Adrenal gland (tissue), 9 donors: ENCODE measurements at regions not wholly inside any gene's neighbourhood (a gene's known extent, or its start where the extent isn't known, plus 50 kb on each side); places are given as distances from the start of the nearest gene placed in this dataset.
"Not testable (repeated sequence)": the region's sequence is repeated elsewhere in the genome, so short reads cannot be mapped to it uniquely, and the experiment has no call there.

Source experiments
- DNase-seq, 7 donors: peaks; one replicate each; pipeline ENCODE4 v3.0.0-alpha.2; 2019 to 2020
- H3K27ac ChIP-seq, 5 donors: fragments of 200-600 bp; sonication (generic) in 4 of 5; 1 replicate in 3 of 5; 2 replicates in 2 of 5; pipeline versions ENCODE4 v1.5.1 to v1.8.0; 2016 to 2020; ENCODE audit warnings: mild to moderate bottlenecking in 1 of 5
- H3K27me3 ChIP-seq: fragments of 200-600 bp; 2 replicates; pipeline ENCODE4 v1.8.0; 2021
- H3K36me3 ChIP-seq, 2 donors: fragments of 200-600 bp; replicated peaks in 1 of 2; 1 replicate in 1 of 2; 2 replicates in 1 of 2; pipeline versions ENCODE4 v1.5.1 to v1.8.0; 2018 to 2022
- H3K4me1 ChIP-seq, 2 donors: fragments of 200-600 bp; replicated peaks in 1 of 2; 1 replicate in 1 of 2; 2 replicates in 1 of 2; pipeline versions ENCODE4 v1.5.1 to v1.8.0; 2018 to 2021
- H3K4me3 ChIP-seq, 4 donors: fragments of 200-600 bp; sonication (generic) in 3 of 4; one replicate each; pipeline ENCODE4 v1.5.1; 2016 to 2018
- H3K9me3 ChIP-seq, 3 donors: fragments of 200-600 bp; sonication (generic) in 1 of 3; replicated peaks in 1 of 3; 1 replicate in 2 of 3; 2 replicates in 1 of 3; pipeline versions ENCODE4 v1.5.1 to v1.8.0; 2016 to 2021
- POLR2A ChIP-seq, 2 donors: fragments of 450-650 bp; IDR thresholded peaks; one replicate each; pipeline ENCODE4 v1.6.1; 2017; ENCODE audit warnings: antibody characterized with exemption in 2 of 2, mild to moderate bottlenecking in 2 of 2, moderate library complexity in 1 of 2
- WGBS, 4 donors: extraction: QIAGEN DNeasy Blood & Tissue Kit in 2 of 4; methylation state at CpG; one replicate each; pipeline versions ENCODE4 v1.1.5 to v1.1.7; 2013 to 2017; 5-methylcytosine and 5-hydroxymethylcytosine counted together
- intact Hi-C, 2 donors: fragments of 100-400 bp; cut with DNase I; formaldehyde crosslinking; loops; one replicate each; pipeline versions ENCODE4 v1.14.1 to v1.15.0; 2022 to 2023
- TF ChIP-seq, protein P1 (sequence below), 6 experiments: fragments of 450-650 bp in 4 of 6; fragments of 200-600 bp in 2 of 6; sonication (generic) in 1 of 6; IDR thresholded peaks; 1 replicate in 5 of 6; 2 replicates in 1 of 6; pipeline versions ENCODE4 v1.5.1 to v1.8.0; 2016 to 2021; ENCODE audit warnings: antibody characterized with exemption in 6 of 6, mild to moderate bottlenecking in 2 of 6, moderate library complexity in 1 of 6
- donor health status: healthy with polysubstance abuse.
- donor health status: Bipolar disorder and iron deficiency.
- donor health status: DM: yes; HTN: yes; CAD: no.
- donor health status: DM: no; HTN: no; CAD: no.
- donor health status: DM: no; HTN: no; CAD: no.

DNA sequence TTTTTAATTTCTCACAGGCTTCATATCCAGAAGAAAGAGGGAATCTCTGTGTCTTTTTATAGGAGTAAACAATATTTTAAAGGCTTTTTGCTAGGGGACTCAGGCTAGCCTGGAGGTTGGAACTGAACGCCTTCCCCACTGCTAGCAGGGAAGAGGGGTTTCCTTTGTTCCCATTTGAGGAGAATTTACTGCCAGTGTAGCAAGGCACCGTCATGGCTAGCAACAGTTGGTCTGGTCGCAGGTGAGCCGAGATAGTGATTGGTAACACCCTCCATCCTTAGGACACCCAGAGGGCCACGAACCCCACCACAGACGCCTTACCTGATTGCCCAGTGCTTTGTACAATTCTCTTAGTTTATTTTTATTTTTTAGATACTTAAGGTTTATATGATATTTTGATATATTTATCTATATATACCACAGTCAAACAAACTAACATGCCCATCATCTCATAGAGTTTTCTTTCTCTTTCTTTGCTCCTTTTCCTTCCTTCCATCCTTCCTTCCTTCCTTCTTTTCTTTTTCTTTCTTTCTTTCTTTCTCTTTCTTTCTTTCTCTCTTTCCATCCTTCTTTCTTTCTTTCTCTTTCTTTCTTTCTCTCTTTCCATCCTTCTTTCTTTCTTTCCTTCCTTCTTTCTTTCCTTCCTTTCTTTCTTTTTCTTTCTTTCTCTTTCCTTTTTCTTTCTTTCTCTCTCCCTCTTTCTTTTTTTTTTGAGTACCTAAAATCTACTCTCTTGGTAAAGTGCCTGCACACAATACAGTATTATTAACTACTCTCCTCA is 219.0 kb upstream of the AKR1E2 start:
- intact Hi-C loops = no loop called here
- no peak for DNase-seq
- no peaks in the 10 kb centered on the region for H3K36me3 ChIP-seq
- WGBS, 4 donors = 81 to 88% (median 82%) methylated on average over 6 of the region's 6 CpGs
- H3K4me1 ChIP-seq = no peaks in the 10 kb centered on the region
- TF ChIP-seq, protein P1, sequence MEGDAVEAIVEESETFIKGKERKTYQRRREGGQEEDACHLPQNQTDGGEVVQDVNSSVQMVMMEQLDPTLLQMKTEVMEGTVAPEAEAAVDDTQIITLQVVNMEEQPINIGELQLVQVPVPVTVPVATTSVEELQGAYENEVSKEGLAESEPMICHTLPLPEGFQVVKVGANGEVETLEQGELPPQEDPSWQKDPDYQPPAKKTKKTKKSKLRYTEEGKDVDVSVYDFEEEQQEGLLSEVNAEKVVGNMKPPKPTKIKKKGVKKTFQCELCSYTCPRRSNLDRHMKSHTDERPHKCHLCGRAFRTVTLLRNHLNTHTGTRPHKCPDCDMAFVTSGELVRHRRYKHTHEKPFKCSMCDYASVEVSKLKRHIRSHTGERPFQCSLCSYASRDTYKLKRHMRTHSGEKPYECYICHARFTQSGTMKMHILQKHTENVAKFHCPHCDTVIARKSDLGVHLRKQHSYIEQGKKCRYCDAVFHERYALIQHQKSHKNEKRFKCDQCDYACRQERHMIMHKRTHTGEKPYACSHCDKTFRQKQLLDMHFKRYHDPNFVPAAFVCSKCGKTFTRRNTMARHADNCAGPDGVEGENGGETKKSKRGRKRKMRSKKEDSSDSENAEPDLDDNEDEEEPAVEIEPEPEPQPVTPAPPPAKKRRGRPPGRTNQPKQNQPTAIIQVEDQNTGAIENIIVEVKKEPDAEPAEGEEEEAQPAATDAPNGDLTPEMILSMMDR (IDR thresholded peaks at IDR 0.05) = no peak
- no peak for TF ChIP-seq POLR2A (IDR thresholded peaks at IDR 0.05)
- H3K27ac ChIP-seq = no peak overlapping the region
- H3K9me3 ChIP-seq = no peaks in the 10 kb centered on the region
- H3K4me3 ChIP-seq = no peak overlapping the region
- no peaks in the 10 kb centered on the region for H3K27me3 ChIP-seq

DNA sequence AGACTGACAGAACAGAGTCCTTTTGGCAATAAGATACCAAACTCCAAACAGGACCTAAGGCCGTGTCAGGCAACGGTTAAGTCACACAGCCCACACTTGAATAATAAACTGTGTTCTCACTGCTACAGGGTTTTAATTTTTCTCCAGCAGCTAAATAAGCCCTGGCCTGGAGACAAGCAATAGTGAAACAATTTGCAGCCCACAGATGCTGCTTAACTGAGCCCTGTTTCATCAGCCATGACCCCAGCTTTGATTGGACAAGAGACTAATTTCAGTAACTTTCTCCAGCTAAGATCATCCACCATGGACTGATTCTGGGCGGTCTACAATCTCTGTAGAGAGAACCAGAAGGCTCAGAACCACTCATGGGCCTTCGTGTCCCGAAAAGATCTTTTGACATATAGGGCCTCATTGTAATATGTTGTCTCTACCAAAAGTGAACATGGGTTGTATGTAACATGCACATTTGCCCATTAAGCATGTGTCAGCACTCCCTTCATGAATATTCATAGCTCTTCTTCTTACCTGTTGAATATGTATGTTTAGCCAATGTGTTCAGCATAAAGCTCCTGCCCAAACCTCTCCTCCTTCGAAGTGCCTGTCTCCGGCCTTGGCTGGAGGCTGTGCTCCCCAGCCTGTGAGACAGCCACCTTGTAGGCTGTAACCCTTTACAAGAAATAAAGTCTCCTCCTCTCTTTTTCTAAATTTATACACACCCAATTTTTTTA is 223.1 kb upstream of the AKR1E2 start:
- Histone ChIP-seq H3K27me3 (no peaks in the 10 kb centered on the region), H3K36me3 (no peaks in the 10 kb centered on the region), H3K27ac (no peak overlapping the region), H3K9me3 (no peaks in the 10 kb centered on the region), H3K4me3 (no peak overlapping the region), H3K4me1 (no peaks in the 10 kb centered on the region)
- intact Hi-C loops = no loop called here
- WGBS, 4 donors = 70 to 76% (median 72%) methylated on average over 7 of the region's 7 CpGs
- DNase-seq = no peak
- TF ChIP-seq, protein P1 (IDR thresholded peaks at IDR 0.05) = no peak
- no peak for TF ChIP-seq POLR2A (IDR thresholded peaks at IDR 0.05)

DNA sequence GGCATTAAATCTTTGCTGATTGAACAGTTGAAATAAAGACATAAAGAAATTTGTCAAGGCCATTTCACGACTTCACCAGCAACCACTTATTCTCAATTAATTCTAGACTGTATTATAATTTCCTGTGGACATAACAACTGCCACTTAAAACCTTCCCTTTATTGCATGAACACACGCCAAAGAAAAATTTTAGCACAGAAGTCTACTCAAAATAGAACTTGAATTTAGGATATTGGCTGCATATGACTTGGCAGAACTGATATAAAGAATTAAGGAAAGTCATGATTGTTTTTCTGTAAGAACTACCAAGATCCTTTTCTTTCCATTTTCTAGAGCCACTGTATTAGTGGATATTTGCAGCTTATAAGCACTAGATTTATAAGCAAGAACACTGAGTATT is 226.5 kb upstream of the AKR1E2 start:
- Histone ChIP-seq H3K4me1 (no peaks in the 10 kb centered on the region), H3K27ac (no peak overlapping the region), H3K9me3 (no peaks in the 10 kb centered on the region), H3K36me3 (no peaks in the 10 kb centered on the region), H3K27me3 (no peaks in the 10 kb centered on the region), H3K4me3 (no peak overlapping the region)
- no peak for TF ChIP-seq POLR2A (IDR thresholded peaks at IDR 0.05)
- TF ChIP-seq, protein P1 (IDR thresholded peaks at IDR 0.05) = no peak
- WGBS, 4 donors = 67 to 75% (median 73%) methylated on average over 2 of the region's 2 CpGs
- intact Hi-C loops = no loop called here
- DNase-seq = no peak

DNA sequence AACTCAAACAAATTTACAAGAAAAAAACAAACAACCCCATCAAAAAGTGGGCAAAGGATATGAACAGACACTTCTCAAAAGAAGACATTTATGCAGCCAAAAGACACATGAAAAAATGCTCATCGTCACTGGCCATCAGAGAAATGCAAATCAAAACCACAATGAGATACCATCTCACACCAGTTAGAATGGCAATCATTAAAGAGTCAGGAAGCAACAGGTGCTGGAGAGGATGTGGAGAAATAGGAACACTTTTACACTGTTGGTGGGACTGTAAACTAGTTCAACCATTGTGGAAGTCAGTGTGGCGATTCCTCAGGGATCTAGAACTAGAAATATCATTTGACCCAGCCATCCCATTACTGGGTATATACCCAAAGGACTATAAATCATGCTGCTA is 228.1 kb upstream of the AKR1E2 start:
- H3K27me3 ChIP-seq, H3K36me3 ChIP-seq, H3K4me1 ChIP-seq, intact Hi-C loops, DNase-seq, H3K4me3 ChIP-seq, H3K27ac ChIP-seq, H3K9me3 ChIP-seq: not testable (repeated sequence)
- WGBS, 4 donors = 71 to 100% (median 76%) methylated on average over 1 of the region's 2 CpGs
